ENCODE measurements at regions not wholly inside any gene's neighbourhood (a gene's known extent, or its start where the extent isn't known, plus 50 kb on each side); places are given as distances from the start of the nearest gene placed in this dataset.

DNA sequence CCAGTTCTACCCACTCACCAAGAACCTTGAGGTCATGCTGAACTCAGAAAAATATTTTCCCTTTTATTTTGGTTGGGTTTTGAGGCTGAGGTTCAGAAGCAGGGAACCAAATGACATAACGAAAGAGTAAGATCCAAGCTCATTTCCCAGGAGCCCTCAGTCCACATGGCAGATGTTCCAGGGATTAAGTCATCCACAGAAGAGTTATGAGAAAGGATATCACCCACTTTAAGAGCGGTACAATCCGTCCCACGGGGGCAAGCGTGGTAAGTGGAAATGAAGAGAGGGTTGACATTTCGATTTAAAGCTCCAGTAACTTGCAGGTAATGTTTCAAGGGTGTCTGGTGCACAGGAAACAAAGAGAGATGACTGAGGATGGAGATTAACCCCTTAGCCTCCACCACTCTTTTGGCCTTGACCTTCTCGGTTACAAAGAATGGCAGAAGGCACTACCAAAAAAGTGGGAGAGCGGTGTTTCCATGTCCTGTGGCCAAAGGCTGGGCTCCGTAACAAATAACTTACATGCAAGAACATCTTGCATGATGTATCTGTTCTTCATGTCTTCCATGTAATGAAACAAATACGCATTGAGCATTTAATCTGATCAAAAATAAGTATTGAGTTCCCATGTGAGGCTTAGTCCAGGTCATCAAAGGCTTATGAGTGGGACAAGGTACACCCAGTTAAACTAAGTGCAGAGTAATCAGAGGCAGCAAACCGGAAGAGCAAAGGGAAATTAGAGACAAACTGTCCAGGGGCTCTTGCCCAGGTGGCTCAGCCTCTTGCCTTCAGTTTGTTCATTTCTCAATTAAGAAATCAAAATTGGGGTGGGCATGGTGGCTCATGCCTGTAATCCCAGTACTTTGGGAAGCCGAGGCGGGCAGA is 241.4 kb downstream of the TOMM20 start:
- DNase-seq, result no peak

DNA sequence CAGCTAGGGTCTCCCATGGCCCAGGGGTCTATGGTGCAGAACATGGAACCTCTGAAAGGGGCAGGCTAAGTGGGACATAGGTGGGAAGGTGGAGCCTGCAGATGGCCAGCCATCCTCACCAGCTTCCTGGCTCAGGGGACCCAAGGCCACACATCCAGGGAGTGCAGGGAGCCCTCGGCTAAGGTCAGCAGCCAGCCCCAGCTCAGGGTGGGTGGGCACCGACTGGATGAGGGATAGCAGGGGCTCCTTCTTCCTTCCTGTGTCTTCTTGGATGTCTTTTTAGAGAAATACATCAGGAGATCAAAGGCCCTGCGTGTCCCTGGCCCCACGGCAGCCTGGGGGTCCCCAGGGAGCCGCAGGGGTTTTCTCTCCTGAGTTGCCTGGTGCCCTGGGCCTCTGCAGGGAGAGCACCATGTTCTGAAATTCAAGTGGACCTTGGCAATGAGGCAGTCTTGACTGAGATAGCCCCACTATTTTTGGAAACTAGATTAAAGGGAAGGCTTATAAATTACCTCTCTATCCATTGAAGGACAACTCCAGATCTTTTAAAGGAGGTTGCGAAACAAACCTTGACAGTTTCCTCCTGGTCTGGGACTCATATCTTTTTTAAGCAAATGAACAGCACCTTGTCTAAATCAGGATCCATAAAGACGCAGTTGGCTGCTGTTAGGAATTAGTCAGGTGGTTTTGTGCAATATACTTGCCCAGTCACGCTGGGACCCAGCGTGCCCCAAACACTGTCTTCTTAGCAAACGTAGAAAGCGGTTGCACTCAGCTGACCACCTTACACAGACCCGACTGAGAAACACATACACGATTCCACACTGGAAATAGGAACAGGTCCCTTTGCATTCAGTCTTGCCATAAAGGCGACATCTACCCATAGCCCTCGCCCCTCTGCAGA is 242.3 kb downstream of the TOMM20 start:
- no peak for DNase-seq

DNA sequence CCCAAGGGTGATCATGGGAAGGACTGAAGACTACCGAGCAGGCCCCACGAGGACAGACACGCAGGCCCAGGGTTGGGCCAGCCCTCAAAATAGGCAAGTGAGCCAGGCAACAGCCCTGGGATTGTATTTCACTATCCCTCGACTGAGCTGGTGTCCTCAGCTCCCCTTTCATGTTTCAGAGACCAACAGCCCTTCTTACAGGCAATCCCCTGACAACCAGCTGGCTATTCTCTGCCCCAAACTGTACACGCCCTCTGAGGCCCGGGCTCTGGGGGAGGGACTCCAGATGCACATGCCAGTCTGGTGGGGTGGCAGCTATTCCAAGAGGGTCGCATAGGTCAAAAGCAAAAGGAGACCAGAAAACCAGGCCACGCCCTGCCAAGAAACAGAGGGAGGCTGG is 243.0 kb downstream of the TOMM20 start:
- no peak for DNase-seq

DNA sequence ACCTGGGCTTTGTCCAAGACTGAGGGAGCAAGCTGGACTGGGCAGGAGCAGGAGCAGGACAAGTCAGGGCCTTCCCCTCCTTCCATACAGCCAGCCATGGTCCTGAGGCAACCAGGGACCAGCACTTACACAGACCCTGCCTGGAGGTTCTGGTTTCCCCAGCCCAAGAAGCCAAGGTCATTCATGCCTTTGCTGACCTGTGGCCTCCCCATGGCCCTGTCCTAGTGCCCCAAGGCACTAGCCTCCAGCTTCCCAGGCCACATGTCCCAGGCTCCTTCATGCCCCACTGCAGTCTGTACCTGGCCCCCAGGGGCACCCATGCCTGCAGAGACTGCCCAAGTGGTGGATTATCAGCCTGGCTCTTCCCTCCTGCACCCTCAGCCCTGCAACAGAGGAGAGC is 243.9 kb downstream of the TOMM20 start:
- no peak for DNase-seq

DNA sequence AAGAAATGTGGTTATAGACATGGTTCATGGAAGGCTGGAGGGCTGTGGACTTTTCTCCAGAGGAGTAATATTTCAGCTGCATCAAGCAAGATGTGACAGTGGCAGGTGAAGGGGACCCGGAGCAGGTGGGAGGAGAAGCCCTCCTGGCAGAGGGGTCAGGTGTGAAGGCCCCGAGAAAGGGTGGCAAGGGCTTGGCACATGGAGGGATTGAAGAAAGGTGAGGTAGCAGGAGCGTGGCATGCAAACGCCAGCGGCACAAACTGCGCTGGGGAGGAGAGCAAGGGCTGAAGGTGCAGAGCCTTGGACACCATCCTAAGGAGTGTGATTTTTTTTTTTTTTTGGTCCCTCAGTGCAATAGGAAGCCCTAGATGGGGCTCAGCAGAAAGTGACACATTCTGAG is 244.6 kb downstream of the TOMM20 start:
- DNase-seq, result no peak

DNA sequence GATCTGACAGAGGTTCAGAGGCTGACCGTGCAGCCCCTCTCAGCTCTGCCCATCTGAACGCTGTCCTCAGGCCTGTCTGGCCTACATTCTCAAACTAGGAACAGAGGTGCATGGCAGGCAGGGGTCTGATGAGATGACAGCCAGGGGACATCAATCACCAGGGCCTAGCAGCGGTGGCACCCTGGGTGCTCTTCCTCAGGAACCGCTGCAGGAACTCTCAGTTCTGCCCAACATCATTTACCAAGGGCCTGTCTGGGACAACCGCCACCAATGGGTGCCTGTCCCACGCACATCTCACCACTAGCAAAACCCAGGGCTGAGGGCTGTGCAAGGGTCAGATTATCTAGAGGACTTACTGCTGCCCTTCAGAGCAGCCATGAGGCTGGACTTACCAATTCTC is 245.7 kb downstream of the TOMM20 start:
- no peak for DNase-seq

DNA sequence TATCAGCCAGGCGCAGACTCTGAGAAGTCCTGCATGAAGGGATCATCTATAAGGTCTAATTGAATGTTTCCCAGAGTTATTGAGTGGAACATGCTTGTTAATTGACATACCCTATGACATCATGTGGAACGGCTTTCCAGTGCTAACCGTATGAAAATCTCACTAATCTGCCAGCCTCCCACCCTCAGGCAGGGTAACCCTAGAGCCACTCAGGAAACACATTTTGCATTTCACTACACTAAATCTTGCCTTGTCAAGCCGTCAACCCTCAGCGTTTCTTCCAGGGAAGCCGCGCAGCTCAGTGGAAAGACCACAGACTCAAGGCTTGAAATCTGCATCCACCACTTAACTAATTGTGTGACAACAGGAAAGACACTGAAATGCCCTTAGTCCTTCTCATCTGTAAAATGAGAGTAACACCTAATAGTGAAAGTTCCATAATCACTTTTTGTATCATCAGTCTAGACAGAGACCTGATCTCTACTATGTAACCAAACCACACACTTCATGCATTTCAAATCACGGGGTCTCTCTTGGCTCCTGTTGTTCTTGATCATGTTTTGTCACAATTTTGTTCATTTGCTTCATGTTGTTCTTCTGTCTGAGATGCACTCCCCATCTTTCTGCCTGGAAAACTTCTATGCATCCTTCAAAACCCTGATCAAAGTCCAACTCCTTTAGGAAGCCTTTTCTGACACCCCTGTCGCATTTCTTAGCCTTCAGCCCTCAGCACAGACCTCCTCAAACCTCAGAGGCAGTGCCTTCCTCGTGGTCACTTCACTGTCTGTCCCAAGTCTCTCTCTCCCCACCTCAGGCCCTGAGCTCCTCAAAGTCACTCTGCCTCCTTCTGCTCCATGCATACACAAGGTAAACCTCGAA is 246.5 kb downstream of the TOMM20 start:
- DNase-seq, result no peak

DNA sequence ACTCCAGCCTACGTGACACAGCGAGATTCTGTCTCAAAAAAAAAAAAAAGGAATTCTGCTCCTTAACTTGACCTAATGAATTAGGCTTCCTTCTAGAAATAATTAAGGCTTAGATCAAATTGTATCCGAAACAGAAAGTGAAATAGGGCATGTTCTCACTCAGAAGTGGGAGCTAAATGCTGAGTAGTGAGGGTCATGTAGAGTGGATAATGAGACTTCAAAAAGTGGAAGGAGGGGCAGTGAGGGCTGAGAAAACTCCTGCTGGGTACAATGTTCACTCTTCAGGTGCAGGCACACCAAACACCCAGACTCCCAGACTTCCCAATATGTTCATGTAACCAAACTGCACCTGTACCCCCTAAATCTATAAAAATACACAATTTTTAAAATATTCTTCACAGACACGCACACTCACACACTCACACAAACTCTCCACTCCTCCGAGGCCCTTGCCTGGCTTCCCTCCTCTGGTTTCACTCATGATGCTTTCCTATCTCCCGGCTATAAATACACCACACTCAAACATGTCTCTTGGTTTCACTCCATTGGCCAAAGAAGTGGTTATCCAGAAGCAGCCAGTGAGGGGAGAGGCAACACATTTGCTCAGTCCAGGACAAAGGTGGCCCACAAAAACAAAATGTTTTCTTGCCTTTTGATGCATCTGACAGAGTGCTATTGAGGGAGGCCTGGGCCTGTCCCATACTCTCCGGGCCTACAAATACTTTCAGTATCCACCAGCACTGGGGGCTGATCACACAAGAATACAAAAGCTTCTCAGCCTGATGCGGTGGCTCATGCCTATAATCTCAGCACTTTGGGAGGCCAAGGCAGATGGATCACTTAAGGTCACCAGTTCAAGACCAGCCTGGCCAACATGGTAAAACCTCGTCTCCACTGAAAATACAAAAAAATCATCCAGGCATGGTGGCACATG is 249.2 kb downstream of the TOMM20 start:
- no peak for DNase-seq

DNA sequence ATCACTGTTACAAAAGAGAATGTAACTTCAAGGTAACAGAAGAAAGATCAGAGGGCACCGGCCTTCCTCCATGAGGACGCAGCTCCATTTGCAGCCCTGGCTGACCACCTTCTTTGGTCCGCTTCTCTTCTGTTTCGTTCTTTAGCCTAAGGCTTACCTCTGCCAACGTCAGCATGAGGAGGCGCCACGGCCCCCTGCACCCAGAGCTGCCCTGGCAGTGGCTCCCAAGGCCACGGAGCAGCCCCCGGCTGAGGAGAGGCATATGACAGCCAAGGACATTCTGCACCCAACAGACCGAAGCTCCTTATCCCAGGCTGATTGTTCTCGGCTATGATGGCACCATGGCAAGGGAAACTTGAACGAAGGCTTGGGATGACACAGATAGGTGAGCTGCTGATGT is 250.3 kb downstream of the TOMM20 start:
- DNase-seq, result no peak

DNA sequence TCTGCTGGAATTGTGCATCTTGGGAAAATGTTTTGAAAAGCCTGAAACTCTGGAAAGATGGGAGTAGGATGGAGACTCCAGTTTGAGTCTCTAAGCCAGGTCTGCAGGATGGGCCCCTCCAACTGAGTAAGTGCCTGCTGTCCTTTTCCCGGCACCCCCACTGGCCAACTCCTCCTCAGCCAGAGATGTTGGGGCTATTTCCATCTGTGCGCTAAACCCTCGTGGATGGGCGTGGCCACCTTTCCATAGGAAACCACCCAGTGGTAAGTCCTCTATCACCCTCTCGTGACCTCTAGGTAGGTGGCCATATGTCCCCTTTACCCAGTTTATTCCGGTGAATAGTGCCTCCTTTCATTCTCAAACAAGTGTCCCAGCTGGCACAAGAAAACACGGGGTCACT is 250.9 kb downstream of the TOMM20 start:
- DNase-seq, result no peak

DNA sequence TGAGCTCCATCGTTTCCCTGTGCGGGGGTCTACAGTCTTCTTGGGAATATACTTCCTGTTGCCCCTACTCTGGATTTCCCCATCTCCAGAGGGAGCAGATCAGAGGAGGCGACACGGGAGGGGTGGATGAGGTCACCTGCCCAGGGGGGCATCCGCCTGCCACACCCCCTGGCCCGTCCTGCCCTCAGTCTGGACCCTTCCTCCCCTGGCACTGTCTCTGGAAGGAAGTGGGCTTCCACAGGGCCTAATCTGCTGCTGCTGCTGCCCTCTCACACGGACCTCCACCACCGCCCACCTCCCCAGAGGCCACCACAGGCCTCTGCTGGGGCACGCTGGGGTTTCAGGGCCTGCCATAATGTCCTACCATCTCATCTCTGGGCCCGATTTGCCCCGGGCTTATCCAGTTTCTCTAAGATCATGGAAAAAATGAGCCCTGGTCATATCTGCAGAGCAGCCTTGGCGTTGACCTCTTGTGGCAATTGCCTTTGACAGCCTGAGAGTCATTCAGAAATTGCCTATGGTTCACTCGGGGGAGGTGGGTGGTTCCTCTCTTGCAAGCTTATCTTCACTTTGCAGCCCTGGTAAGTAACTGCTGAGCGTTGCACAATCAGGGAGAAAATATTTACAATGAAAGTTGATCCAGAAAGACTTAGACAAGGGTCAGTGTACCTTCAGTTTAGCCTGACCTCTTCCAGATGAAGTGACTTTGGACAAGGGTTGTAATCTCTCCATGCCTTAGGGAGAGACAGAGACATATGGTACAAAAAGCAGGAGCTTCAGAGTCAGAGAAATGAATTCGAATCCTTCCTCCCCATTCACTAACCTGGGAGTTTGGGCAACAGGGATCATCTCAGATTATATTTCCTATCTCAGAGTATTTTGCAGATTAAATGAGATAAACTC is 252.4 kb downstream of the TOMM20 start:
- DNase-seq, result no peak

DNA sequence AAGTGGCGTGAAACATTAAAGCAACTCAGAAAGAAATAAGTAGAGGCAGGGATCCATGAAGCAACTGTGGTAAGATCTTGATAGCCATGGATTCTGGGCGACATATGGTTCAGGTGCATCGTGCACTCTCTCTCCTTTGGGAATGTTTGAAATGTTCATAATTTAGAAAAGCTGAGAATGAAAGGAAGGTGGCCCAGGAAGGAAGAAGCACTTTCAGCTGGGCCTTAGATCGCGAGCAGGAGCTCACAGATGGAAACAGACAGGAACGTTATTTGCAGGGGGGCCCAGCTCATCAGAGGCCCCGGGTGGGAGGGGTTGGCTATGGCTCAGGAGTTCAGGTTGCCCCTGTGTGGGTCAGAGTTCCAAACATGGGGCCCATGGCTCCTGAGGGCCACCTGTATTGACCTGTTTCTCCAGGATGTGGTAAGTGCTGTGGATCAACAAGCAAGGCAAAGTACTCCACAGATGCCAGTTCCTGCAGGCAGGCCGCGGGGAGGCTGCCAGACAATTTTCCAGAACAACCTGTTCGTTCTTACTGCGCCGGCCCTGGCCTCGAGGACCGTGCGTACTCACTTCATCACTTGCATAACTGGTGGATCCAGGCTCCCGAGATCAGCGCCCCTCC is 253.2 kb downstream of the TOMM20 start:
- no peak for DNase-seq

DNA sequence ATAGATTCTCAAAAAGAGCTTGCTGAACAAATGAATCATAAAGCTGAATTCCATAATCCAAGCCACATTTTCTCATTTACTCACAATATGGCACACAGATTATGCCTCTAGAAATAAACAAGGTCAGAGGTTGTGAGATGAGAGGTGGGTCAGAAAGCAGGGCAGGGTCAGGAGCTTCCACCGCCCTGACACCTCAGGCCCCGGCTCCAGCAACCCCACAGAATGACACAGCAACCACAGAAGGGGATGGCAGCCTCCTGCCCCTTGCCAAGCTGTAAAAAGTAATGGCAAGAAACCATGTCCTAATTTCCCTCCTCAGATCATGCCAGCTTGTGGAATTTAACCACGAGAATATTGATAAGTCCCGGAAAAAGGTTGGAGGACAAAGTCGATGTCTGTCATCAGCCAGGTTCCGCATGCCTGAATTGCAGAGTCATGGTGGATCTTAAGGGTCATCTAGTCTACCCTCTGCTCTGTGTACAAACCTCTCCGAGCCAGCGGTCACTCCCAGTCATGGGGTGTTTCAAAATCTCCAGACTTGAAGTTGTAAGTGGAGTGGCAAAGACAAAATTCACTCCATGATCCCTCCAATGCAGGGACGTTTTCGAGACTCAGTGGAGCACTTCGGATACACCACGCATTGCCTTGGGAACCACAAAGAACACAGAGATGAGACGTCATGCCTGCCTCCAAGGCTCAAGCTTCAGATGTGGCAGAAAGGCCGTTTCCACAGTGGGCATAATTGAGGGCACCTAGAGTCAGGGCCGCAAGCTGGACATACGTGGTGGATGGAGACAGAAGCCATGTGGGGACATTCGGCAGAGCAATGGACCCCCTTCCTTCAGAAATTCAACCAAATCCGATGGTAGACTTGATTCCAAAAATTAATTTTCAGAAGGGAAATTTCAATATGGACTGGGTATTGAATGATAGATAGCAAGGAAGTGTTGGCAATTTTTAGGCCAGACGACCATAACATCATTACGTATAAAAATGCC is 254.0 kb downstream of the TOMM20 start:
- no peak for DNase-seq

DNA sequence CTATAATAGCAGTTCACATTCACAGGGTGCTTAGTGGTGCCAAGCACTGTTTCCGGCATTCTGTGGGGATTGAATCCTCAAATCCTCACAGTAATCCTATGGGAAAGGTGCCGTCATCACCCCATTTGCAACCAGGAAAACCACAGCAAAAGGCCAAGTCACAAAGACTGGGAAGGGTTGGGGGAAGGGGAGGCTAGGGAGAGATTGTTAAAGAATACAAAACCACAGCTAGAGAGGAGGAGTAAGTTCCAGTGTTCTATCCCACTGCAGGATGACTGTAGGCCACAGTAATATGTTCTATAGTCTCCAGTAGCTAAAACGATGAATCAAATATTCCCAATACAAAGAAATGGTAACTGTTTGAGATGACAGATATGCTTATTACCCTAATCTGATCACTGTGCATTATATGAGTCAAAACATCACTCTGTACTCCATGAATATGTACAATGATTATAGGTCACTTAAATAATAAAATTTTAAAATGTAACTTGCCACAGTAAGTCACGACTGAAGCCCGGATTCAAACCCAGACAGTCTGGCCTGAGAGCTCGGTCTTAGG is 256.8 kb downstream of the TOMM20 start:
- no peak for DNase-seq

DNA sequence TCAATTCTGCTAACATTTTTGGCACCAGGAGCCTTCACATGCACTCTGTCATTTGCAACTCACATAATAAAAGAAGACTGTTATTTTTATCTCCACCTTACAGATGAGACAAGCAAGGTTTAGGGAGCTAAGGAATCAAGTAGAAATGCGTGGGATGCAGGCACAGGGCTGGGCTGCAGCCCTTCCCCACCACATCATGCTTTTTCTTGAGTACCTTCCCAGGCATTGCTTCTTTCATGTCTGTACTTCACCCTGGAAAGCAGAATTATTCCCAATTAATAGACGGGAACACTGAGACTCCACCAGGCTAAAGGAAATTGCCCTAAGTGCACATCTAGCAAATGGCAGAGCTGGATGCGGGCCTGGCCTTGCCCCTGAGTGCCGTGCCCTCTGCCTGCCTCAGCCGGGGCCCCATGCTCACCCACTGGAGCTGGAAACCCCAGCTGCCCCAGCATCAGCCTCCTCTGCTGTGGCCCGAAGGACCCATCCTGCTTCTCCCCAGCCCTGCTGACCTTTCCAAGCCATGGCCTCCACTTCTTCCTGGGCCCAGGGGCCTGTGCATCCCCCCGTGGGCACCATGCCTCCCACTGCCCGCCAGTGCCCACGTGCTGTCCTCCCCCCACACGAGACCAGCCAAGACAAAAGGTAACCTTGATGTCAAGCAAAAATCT is 257.5 kb downstream of the TOMM20 start:
- peak in 9 of 56 donors; percentile 2 to 55 (median 16) for DNase-seq

Measured in nucleus accumbens (tissue), 56 donors.